Pulmonary artery endothelial cell (primary cell): ENCODE measurements at regions not wholly inside any gene's neighbourhood (a gene's known extent, or its start where the extent isn't known, plus 50 kb on each side); places are given as distances from the start of the nearest gene placed in this dataset.

Experiments
- DNase-seq: peaks from one replicate; pipeline ENCODE4 v3.0.0-alpha.2; 2011; ENCODE audit warnings: low read depth, low spot score

GRCh38 chr1:172801771-172802322 lies 142.9 kb downstream of the FASLG start:
- DNase-seq, result no peak

GRCh38 chr1:172809750-172810149 lies 150.8 kb downstream of the FASLG start:
- DNase-seq, result no peak

DNA sequence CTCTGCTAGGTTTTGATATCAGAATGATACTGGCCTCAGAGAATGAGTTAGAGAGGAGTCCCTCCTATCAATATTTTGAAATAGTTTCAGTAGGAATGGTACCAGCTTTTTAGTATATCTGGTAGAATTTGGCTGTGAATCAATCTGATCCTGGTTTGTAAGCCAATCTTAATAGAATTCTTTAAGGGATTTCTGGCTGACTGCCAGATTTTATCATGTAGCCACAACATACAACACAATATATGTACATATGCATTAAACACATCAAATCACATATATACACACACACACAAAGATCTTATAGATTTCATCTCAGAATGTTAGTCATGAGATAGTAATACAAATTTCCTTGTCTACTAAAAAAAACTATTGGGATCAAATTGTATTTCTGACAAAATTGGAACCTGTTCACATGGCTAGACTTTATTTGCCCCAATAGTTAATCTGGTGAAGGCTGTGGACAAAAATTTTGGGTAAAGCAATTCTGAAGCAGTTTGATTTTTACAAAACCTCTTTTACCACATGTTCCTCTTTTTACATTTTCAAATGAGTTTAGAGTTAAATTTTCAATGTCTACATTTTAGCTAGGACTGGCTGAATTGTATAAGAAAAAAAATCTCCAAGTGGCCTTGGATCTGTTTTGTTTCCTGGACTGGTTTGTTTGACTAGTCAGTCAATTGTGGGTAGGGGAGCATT lies 151.7 kb downstream of the FASLG start:
- no peak for DNase-seq

DNA sequence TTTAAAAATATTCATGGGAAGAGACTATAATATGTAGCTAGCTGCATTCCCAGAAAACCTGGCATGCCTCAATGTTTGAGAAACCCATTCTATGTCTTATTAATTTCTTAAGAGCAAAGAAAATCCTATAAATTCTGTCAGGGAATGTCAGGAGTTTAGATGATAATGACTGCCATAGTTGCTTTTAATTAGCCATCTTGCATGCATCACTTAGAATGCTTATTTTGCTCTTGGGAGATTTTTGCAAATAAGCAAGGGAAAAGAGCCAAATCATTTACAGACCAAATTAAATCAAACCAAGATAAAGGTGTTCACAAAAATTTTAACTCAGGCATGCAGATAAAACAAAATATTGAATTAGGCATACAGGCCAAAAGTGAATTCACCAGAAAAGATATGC lies 152.8 kb downstream of the FASLG start:
- no peak for DNase-seq

DNA sequence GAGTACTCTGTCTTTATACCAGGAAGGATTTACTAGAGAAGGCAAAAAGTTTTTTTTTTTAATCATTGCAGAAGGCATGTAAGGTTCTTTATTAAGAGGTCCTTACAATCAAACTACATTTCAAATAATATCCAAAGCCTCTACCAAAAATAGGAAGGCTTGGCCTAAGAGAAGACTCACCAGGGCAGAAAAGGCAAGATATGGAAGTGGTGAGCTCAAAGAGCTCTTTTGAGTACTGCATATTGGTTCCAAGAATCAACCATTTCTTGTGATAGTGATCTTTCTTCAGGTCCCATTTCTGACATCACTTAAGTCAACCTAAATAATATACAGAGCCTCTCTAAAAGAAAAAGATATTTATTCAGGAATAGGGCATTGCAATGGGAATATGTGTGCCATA lies 153.2 kb downstream of the FASLG start:
- no peak for DNase-seq

DNA sequence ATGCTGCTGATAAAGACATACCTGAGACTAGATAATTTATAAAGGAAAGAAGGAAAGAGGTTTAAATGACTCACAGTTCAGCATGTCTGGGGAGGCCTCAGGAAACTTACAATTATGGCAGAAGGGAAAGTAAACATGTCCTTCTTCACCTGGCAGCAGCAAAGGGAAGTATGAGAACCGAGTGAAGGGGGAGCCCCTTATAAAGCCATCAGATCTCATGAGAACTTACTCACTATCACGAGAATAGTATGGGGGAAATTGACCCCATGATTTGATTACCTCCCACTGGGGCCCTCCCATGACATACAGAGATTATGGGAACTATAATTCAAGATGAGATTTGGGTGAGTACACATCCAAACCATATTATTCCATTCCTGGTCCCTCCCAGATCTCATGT lies 154.4 kb downstream of the FASLG start:
- no peak for DNase-seq

GRCh38 chr1:172814428-172814827 lies 155.5 kb downstream of the FASLG start:
- DNase-seq, result no peak

- no peak for DNase-seq
Measured at GRCh38 chr1:172815740-172816139, 156.8 kb downstream of the FASLG start.

GRCh38 chr1:172818841-172819527 lies 160.1 kb downstream of the FASLG start:
- DNase-seq, result no peak

- DNase-seq, result no peak
Measured at GRCh38 chr1:172820475-172821158, 161.7 kb downstream of the FASLG start.

GRCh38 chr1:172821609-172822274 lies 162.8 kb downstream of the FASLG start:
- DNase-seq, result no peak

DNA sequence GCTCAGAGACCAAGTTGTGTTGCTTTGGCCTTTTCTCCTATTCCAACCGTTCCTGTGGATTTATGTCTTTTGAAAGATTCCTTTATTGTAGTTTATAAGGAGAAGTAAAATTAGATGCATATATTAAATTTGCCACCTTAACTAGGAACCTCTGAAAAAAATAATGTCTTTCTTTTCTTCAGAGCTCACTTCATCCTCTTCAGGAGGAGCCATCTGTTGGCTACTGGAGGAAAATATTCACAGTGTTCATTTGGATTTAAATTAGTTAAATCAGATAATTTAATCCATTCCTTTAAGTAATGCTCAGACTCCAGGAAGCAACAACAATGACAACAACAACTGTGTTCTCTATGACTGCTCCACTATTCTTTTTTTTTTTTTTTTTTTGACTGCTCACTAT lies 164.0 kb downstream of the FASLG start:
- DNase-seq, result no peak

DNA sequence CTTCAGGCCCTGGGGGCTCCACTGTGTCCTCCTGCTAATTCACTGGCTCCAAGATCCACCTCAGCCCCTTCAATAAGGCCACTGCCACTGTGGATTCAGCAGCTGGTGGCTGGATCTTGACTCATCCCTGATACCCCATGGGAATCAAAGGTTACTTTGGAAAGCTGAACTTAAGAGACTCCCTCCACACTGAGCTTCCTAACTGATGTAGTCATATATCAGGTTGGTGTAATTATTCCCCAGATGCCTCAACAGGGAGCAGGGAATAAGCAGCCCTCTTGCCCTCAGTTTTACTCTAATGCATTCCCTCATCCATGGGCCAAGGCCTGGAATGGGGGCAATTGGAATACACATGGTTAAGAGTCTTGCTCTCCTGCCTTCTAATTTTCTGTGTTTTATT lies 164.6 kb downstream of the FASLG start:
- no peak for DNase-seq

GRCh38 chr1:172824209-172824608 lies 165.3 kb downstream of the FASLG start:
- no peak for DNase-seq

GRCh38 chr1:172826096-172826741 lies 167.3 kb downstream of the FASLG start:
- DNase-seq, result peak; percentile 64

DNA sequence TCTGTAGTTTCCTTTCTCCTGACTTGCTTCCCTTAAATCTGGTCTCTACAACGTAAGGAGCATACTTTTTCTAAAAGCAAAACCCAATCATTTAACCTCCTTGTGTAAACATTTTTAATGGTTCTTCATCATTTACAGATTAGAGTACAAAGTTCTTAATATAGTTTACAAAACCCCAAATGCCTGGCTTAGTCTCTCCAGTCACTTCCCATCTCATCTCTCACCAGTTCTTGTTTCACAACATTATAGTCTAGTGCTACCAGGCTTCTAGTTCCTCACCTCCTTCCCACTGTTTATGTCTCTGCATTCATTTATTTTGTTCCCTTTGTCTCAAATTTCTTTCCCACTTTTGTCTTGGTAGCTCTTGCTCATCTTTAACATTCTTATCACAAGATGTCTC lies 168.4 kb downstream of the FASLG start:
- DNase-seq, result no peak

GRCh38 chr1:172827841-172828240 lies 168.9 kb downstream of the FASLG start:
- DNase-seq, result no peak

DNA sequence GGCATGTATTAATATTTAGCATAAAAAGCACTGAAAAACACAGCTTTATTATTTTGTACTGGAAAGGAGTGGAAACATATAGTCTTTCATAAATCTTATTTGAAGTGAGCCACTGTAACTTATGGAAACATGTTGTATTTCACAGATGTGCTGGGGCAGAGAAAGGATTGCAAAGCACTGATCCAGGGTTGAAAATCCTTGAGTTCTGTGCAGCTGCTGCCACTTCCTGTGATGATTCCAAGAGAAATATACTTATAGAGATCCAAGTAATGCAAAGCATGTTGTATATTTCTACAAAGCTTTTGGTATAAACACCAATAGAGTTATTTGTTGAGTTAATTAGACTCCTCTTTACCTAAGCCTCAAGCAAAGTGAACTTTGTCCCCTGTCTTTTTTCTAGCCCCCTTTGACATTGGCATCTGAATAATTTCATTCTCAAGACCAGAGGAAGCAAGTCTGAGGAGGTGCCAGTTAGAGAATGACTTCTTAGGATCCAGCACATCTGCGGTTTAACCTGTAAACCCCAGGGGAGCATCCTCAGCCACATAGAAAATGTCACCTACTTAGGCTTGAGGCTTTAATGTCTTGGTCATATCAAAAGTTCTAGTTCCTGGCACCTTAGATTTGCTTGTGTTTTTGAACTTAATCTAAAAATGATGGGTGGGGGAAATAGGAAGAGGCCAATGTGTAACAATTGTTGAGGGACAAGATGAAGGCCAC lies 173.3 kb downstream of the FASLG start:
- DNase-seq, result no peak

DNA sequence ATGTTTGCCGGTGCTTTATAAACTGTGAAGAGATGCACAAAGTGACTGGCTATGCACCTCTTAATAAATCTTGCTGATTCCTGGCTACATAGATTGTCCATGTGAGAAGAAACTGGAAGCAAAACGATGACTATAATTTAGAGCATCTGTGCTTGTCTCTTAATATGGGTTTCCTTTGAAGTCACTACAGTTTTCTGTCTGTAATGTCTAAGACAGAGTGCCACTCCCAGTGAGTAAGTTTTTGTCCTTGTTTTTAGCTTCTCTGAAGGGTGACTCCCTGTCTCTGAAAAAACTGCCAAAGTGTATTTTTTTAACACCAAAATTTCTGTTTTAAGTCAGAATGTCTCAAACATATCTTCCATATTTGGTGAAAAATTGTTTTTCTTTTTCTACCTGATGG lies 175.1 kb downstream of the FASLG start:
- DNase-seq, result no peak

- DNase-seq, result no peak
Measured at GRCh38 chr1:172834609-172835008, 175.7 kb downstream of the FASLG start.

DNA sequence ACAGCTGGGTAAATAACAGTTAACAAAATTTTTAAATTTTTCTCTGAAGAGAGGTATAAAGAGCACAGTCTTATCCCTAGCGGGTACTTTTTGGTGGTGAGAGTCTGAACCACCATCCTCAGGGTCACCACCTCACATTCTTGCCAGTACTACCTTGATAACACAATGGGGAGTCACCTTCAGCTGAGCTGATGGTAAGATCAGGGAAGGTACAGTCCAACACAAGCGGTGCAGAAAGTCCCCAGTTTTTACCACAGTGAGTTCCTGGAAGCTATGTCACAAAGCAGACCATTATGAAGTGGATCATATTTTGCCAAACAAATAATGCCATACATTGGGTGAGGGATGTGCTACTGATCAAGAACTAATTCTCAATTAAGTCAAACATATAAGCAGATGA lies 176.9 kb downstream of the FASLG start:
- DNase-seq, result no peak
